GM18498 (cell line): ENCODE measurements at regions not wholly inside any gene's neighbourhood (a gene's known extent, or its start where the extent isn't known, plus 50 kb on each side); places are given as distances from the start of the nearest gene placed in this dataset.

Source experiments
- ATAC-seq: cut with Tn5 transposase; IDR thresholded peaks from one replicate; pipeline ENCODE4 v1.9.1; 2021; ENCODE audit warnings: mild to moderate bottlenecking, moderate library complexity; ENCODE audit not compliant: unreplicated experiment

- no peak for ATAC-seq
These were observed 305.8 kb downstream of the EIPR1 start for GRCh38 chr2:3071685-3072263.

- ATAC-seq, result no peak
These were observed 310.8 kb downstream of the EIPR1 start for GRCh38 chr2:3066831-3067230.

DNA sequence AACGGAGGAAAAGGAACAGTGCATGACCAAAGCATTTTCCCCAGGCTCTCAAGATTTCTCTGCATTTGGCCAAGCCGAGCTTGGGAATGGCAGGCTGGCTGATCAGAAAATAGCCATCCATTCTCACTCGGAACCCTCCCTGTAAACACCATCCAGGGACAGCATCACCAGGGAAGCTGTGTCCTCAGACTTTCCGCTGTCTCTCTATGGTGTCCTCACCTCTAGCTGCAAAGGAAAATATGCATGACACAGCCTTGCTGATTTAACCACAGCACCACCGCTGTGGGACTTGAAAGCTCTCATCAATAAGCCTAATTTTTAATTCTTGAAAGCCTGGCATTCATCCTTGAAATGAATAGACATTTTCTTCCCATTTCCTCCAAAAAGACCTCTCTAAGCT is 311.7 kb downstream of the EIPR1 start:
- ATAC-seq, result no peak

GRCh38 chr2:3062476-3063260 is 314.9 kb downstream of the EIPR1 start:
- no peak for ATAC-seq

- ATAC-seq, result no peak
These were observed 317.6 kb downstream of the EIPR1 start for GRCh38 chr2:3060049-3060448.

DNA sequence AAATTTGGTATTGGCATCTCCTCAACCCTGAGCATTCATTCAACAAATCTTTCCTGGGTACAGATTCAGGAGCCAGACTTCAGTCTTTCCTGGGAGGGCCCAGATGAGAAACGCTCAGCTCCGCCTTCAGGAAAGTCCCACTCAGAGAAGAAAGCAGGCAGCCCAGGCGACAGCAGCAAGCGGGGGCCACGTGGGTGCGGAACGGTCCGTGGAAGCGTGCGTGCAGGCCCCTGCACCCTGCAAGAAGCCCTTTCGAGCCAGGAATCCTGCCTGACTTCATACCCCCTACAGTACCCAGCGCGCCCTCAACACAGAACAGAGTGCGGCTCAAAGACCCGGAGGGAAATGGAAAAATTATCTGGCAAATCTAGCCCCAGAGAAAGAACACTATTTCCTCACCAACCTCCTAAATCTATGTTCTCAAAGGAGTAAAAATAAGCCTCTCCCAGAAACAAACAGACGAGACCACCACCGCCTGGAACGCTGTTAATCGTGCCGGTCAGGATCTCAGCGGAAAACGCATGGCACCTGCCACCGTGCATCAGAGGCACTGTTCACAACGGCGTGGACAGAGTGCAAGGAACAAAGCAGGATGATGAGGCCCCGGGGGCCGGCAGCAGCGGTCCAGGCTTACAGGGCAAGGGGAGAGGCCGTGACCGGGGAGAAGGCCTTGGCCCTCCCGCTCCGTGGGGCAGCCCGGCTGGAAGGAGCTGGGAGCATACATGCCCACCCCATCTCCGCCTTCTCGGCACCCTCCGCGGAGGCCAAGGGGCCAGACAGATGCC is 318.3 kb downstream of the EIPR1 start:
- ATAC-seq, result no peak

GRCh38 chr2:3054066-3054465 is 323.6 kb downstream of the EIPR1 start:
- ATAC-seq, result no peak

DNA sequence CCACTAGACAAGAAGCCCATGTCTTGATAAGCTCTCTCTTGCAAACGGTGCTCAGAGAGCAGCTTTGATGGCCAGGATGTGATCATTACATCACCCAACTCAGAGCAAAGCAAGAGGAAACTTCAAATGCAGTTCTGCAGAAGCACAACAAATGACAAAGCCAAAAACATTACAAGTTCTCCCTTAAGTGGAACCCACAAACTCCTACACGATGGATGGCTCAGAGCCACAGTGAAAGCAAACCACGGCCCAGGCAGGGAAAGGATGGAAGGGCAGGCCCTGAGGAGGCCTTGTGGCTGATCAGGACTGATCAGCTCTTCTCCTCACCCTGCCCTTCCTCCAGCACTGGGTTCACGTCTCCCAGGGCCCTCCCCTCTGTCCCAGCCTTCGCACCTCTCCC is 326.4 kb downstream of the EIPR1 start:
- ATAC-seq, result no peak

DNA sequence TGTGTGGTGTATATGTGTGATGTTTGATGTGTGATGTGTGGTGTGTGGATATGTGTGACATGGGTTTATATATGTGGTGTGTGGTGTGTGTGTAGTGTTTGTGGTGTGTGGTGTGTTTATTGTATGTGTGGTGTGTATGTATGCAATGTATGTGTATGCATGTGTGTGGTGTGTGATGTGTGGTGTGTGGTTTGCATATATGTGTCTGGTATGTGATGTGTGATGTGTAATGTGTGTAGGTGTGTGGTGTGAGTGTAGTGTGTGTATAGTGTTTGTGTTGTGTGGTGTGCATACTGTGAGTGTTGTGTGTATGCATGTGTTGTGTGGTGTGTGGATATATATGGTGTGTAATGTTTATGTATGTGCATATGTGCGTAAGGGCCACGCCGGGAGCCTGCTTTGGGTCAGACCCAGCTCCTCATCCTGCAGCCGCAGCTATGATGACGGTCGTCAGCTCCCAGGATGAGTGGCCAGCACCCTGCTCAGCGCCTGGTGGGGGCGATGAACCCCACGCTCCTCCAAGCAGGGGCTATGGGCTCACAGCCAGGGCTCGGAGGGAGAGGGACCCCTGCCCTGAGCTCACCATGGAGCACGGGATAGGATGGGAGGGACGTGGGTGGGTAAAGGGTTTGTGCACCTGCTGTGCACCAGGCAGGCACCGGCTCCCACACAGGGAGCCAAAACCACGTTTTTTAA is 331.3 kb downstream of the EIPR1 start:
- no peak for ATAC-seq

DNA sequence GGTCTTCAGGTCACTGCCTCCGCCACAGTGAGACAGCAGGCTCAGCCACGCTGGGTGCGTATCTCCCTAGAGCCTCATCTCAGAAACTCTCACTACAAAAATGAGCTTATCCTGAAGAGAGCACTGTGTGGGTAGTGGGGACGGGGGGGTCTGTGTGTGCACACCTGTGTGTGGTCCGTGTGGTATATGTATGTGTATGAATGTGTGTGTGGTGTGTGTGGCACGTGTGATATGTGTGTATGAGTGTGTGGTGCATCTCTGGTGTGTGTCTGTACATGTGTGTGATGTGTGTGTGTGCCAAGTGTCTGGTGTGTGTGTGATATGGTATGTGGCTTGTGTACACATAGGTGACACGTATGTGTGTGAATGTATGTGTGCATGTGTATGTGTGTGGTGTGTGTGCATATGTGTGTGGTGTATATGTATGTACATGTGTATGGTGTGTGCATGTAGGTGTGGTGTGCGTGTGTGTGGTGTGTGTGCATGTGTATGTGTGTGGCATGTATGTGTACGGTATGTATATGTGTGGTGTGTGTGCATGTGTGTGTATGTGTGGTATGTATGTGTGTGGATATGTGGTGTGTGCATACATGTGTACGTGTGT is 332.2 kb downstream of the EIPR1 start:
- no peak for ATAC-seq

DNA sequence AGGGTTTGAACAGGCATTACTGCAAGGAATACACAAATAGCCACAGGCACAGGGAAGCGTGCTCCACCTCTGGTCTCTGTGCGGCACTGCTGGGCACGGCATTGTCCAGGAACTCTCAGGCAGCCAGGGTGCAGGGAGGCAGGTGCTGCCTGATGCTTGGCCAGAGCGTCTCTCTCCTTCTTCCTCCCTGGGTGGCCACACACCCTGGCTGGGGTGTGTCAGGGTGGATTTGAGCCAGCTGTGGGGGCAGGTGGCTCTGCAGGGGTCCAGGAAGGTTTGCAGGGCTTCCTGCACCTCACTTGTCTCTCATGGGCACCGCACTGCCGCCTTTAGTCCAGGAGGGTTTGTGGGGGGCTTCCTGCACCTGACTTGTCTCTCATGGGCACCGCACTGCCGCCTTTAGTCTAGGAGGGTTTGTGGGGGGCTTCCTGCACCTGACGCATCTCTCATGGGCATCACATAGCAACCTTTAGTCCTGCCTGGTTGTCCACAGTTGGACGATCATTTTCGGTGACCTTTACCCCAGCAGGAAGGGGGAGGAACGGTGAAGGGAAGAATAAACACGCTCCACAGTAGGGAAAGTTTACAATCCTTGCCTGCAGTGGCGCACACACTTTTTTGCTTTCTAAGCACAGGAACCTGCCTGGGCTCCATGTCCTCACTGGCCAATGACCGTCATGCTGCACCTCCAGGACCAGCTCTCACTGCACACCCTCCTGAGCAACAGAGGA is 332.9 kb downstream of the EIPR1 start:
- ATAC-seq, result no peak

GRCh38 chr2:3043726-3044125 is 333.9 kb downstream of the EIPR1 start:
- ATAC-seq, result no peak

DNA sequence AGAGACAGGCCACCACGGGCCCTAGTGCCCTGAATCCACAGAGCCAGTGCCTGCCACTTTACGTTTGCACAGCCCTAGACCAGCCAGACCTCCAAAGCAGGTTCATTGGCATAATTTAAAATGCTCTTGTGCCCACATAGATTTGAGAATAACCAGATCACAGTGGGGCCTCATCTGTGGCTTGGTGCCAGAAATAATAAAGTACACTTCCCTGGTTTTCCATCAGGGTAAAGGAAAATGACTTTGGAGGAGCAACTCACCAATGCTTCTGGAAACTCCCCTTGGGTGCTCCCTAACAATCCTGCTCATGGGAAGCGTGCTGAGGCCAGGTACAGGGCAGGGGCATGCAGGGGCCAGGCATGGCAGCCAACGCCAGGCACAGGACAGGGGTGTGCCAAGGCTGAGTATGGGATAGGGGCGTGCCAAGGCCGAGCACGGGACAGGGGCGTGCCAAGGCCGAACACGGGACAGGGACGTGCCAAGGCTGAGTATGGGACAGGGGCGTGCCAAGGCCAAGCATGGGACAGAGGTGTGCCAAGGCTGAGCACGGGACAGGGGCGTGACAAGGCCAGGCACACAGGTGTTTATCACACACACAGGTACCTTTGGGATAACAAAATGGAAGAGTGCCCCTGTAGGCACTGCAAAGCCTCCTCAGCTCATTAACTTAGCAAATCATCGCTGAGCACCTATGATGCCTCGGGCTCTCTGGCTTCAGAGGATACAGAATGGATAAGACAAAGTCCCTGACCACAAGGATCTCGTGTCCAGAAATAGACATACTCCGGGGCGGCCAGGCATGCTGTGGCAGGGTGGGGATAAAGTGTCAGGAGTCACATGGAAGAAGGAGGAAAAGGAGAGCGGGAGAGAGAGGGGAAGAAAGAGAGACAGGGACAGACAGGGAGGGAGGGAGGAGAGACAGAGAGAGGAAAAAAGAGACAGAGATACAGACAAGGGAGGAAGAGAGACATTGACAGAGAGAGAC is 334.7 kb downstream of the EIPR1 start:
- ATAC-seq, result no peak

DNA sequence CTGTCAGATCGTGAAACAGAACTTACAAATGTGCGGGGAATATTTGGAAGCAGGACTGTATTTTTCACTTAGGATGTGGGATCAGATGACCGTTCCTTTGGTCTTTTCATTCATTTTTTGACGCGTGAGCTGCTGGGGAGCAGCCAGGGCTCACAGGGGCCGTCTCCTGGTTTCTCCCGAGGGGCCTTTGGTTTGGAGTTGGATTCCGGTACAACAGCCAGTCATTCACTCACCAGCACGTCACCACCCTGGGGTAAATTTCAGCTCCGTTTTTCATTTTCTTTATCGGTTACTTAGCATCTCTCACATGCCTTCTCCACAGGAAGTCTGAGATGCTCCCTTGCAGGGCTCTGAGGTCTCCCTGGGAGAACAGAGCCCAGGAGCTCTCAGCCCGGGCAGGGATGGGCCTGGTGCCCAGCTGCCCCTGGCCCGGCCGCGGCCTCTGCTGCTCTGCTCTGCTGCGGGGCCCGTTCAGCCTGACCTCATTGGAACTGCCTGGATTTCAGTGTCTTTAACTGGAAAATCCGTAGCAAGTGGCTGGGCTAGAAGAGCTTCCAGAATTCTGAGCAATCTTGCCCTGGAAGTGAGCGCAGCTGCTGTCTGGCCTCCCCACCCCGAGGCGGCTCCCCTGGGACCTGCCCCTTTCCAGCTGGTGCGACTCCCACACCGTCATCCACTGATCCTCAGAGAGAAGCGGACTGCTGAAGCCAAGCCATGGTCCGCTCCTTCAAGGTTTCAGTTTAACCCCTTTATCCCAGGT is 335.6 kb downstream of the EIPR1 start:
- no peak for ATAC-seq

DNA sequence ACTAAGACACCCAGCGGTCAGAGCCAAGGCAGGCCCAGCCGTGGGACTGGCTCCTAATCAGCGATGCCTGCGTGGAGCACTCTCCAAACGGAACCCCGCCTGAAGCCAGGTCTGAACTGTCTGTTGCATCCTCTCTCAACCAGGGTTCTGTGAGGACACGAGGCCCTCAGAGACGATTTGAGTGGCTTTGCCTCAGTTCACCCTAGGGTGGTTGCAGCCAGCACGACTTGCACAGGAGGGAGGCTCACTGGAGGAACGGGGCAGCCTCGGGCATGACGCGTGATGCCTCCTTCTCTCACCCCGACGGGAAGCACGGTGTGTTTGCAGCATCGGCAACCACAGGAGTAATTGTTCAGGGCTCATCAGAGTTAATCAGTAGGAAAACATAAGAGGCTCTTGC is 336.4 kb downstream of the EIPR1 start:
- no peak for ATAC-seq

DNA sequence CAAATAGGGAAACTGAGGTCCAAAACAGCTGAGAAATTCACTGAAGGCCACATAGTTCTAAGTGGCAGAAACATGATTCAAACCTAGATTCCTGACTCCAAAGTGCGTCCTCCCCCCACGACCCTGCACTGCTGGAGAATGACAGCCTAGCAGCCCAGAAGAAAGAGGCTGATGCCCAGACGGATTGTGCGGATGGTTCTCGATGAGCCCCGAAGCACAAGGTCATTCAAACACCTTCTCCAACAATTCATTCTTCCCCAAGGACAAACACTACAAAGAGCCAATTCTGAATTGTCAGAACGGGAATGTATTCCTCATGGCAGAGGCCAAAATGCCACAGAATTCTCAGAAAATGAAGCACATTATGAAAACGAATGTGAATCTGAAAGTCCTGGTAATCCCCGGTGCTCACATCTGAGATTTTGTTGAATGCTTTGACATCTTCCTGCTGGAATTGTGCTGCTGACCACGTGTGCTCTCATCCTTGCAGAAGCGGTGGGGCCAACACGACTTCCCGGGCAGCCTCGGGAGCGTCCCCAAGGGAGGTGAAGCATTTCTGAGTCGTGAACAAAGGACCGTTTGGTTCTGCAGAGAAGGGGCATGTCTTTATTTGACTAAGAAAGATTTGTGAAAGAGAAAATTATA is 337.0 kb downstream of the EIPR1 start:
- no peak for ATAC-seq

- ATAC-seq, result no peak
These were observed 337.6 kb downstream of the EIPR1 start for GRCh38 chr2:3040066-3040428.
